Adrenal gland (tissue), 9 donors: ENCODE measurements at regions not wholly inside any gene's neighbourhood (a gene's known extent, or its start where the extent isn't known, plus 50 kb on each side); places are given as distances from the start of the nearest gene placed in this dataset.
"Not testable (repeated sequence)": the region's sequence is repeated elsewhere in the genome, so short reads cannot be mapped to it uniquely, and the experiment has no call there.

ENCODE experiments used
- DNase-seq, 7 donors: peaks; one replicate each; pipeline ENCODE4 v3.0.0-alpha.2; 2019 to 2020
- H3K27ac ChIP-seq, 5 donors: fragments of 200-600 bp; sonication (generic) in 4 of 5; 1 replicate in 3 of 5; 2 replicates in 2 of 5; pipeline versions ENCODE4 v1.5.1 to v1.8.0; 2016 to 2020; ENCODE audit warnings: mild to moderate bottlenecking in 1 of 5
- H3K27me3 ChIP-seq: fragments of 200-600 bp; 2 replicates; pipeline ENCODE4 v1.8.0; 2021
- H3K36me3 ChIP-seq, 2 donors: fragments of 200-600 bp; replicated peaks in 1 of 2; 1 replicate in 1 of 2; 2 replicates in 1 of 2; pipeline versions ENCODE4 v1.5.1 to v1.8.0; 2018 to 2022
- H3K4me1 ChIP-seq, 2 donors: fragments of 200-600 bp; replicated peaks in 1 of 2; 1 replicate in 1 of 2; 2 replicates in 1 of 2; pipeline versions ENCODE4 v1.5.1 to v1.8.0; 2018 to 2021
- H3K4me3 ChIP-seq, 4 donors: fragments of 200-600 bp; sonication (generic) in 3 of 4; one replicate each; pipeline ENCODE4 v1.5.1; 2016 to 2018
- H3K9me3 ChIP-seq, 3 donors: fragments of 200-600 bp; sonication (generic) in 1 of 3; replicated peaks in 1 of 3; 1 replicate in 2 of 3; 2 replicates in 1 of 3; pipeline versions ENCODE4 v1.5.1 to v1.8.0; 2016 to 2021
- POLR2A ChIP-seq, 2 donors: fragments of 450-650 bp; IDR thresholded peaks; one replicate each; pipeline ENCODE4 v1.6.1; 2017; ENCODE audit warnings: antibody characterized with exemption in 2 of 2, mild to moderate bottlenecking in 2 of 2, moderate library complexity in 1 of 2
- WGBS, 4 donors: extraction: QIAGEN DNeasy Blood & Tissue Kit in 2 of 4; methylation state at CpG; one replicate each; pipeline versions ENCODE4 v1.1.5 to v1.1.7; 2013 to 2017; 5-methylcytosine and 5-hydroxymethylcytosine counted together
- intact Hi-C, 2 donors: fragments of 100-400 bp; cut with DNase I; formaldehyde crosslinking; loops; one replicate each; pipeline versions ENCODE4 v1.14.1 to v1.15.0; 2022 to 2023
- TF ChIP-seq, protein P1 (sequence below), 6 experiments: fragments of 450-650 bp in 4 of 6; fragments of 200-600 bp in 2 of 6; sonication (generic) in 1 of 6; IDR thresholded peaks; 1 replicate in 5 of 6; 2 replicates in 1 of 6; pipeline versions ENCODE4 v1.5.1 to v1.8.0; 2016 to 2021; ENCODE audit warnings: antibody characterized with exemption in 6 of 6, mild to moderate bottlenecking in 2 of 6, moderate library complexity in 1 of 6
- donor health status: healthy with polysubstance abuse.
- donor health status: Bipolar disorder and iron deficiency.
- donor health status: DM: yes; HTN: yes; CAD: no.
- donor health status: DM: no; HTN: no; CAD: no.
- donor health status: DM: no; HTN: no; CAD: no.

DNA sequence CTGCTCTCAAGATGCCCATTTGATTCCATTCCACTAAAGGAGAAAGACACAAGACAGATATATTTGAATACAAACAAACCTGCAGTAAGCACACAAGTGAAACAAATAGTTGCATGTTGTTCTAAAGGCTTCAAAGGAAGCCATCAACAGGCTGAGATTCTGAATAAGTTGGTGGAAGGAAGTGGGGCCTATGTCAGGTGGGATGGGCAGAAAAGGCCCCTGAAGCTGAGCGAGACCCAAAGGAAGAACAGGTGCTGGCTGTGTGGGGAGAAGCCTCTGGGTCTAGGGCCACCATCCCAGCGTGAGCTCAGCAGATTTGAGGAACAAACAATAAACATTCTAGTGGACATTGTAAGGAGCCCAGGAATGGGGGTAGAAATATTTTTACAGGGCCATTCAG, 82.4 kb upstream of the PLAC8 start:
- no peaks in the 10 kb centered on the region for H3K27me3 ChIP-seq
- no peaks in the 10 kb centered on the region for H3K4me1 ChIP-seq
- DNase-seq, result no peak
- TF ChIP-seq, protein P1, sequence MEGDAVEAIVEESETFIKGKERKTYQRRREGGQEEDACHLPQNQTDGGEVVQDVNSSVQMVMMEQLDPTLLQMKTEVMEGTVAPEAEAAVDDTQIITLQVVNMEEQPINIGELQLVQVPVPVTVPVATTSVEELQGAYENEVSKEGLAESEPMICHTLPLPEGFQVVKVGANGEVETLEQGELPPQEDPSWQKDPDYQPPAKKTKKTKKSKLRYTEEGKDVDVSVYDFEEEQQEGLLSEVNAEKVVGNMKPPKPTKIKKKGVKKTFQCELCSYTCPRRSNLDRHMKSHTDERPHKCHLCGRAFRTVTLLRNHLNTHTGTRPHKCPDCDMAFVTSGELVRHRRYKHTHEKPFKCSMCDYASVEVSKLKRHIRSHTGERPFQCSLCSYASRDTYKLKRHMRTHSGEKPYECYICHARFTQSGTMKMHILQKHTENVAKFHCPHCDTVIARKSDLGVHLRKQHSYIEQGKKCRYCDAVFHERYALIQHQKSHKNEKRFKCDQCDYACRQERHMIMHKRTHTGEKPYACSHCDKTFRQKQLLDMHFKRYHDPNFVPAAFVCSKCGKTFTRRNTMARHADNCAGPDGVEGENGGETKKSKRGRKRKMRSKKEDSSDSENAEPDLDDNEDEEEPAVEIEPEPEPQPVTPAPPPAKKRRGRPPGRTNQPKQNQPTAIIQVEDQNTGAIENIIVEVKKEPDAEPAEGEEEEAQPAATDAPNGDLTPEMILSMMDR (IDR thresholded peaks at IDR 0.05), result no peak
- TF ChIP-seq POLR2A (IDR thresholded peaks at IDR 0.05), result no peak
- no peaks in the 10 kb centered on the region for H3K36me3 ChIP-seq
- H3K9me3 ChIP-seq, result no peaks in the 10 kb centered on the region
- no peak overlapping the region for H3K27ac ChIP-seq
- 80 to 92% (median 87%) methylated on average over 2 of the region's 2 CpGs for WGBS, 4 donors
- intact Hi-C loops, result no loop called here
- no peak overlapping the region for H3K4me3 ChIP-seq

DNA sequence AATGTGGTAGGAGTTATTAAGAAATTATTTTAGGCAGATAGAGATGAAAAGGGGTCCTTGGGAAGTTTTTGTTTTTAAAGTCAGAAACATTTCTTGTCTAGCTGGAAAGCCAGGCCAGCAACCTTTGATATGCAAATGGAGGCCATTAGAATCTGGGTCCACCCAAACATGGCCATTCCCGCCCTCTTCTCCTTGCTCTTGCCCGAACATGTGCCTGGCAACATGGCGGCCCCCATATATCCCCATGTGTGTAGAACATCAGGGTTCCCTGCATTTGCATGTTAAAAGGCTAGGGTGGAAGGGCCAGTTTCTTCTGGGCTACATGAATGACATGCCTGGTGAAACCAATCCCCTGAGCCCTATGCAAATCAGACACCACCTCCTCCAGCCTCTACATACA, 80.7 kb upstream of the PLAC8 start:
- H3K36me3 ChIP-seq, result no peaks in the 10 kb centered on the region

GRCh38 chr4:83194588-83194987, 80.1 kb upstream of the PLAC8 start:
- H3K27me3 ChIP-seq, intact Hi-C loops, H3K27ac ChIP-seq, H3K36me3 ChIP-seq, H3K4me1 ChIP-seq, H3K4me3 ChIP-seq, H3K9me3 ChIP-seq: not testable (repeated sequence)
- 65 to 74% (median 69%) methylated on average over 7 of the region's 7 CpGs for WGBS, 4 donors
- DNase-seq, result peak in 1 of 7 donors; percentile 18

More for the DNA sequence above, 80.7 kb upstream of the PLAC8 start:
- DNase-seq, result no peak
- intact Hi-C loops, result no loop called here
- Histone ChIP-seq H3K9me3 (no peaks in the 10 kb centered on the region), H3K27ac (no peak overlapping the region), H3K4me3 (no peak overlapping the region), H3K27me3 (no peaks in the 10 kb centered on the region), H3K4me1 (no peaks in the 10 kb centered on the region)
- no peak for TF ChIP-seq POLR2A (IDR thresholded peaks at IDR 0.05)
- TF ChIP-seq, protein P1 (IDR thresholded peaks at IDR 0.05), result no peak
- WGBS, 4 donors, result 91 to 98% (median 97%) methylated on average over 3 of the region's 3 CpGs

DNA sequence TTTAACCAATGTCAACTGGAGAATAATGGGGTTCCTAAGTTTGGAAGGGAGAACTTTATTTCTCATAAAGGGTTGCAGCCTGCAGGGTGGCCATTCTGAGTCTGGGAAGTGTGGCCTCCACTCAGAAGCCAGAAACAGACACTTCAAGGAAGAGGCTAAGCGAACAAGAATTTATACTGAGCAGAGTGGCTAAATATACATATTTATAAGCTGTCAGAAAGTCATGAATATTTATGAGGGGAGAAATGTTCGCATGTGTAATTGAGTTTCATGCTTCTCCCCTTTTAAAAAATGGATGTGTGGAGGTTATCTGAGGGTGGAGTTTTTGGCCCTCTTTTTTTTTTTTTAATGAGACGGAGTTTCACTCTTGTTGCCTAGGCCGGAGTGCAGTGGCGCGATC, 78.1 kb upstream of the PLAC8 start:
- Histone ChIP-seq H3K4me3 (no peak overlapping the region), H3K27ac (no peak overlapping the region), H3K4me1 (no peaks in the 10 kb centered on the region), H3K27me3 (no peaks in the 10 kb centered on the region), H3K9me3 (no peaks in the 10 kb centered on the region), H3K36me3 (no peaks in the 10 kb centered on the region)
- WGBS, 4 donors, result 92 to 98% (median 95%) methylated on average over 6 of the region's 6 CpGs
- intact Hi-C loops, result no loop called here
- no peak for TF ChIP-seq POLR2A (IDR thresholded peaks at IDR 0.05)
- TF ChIP-seq, protein P1 (IDR thresholded peaks at IDR 0.05), result no peak
- no peak for DNase-seq

DNA sequence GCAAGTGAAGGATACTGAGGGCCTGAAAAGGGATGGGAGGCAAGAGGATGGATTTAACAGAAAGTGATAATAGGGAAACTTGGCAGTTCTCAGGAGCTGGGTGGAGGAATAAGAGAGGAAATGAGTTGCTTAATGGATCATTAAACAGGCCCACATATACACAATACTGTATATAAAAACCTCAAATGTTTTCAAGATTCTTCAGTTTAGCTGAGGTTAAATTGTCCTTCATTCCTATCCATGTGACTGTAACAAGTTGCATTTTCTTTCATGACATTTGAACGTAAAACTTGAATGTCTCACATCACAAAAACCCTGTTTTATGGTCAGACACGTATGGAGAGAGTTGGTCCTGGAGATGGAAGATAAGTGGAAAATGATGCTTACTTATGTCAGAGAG, 76.5 kb upstream of the PLAC8 start:
- 85 to 91% (median 88%) methylated on average over 2 of the region's 2 CpGs for WGBS, 4 donors

More for the DNA sequence above, 76.5 kb upstream of the PLAC8 start:
- H3K36me3 ChIP-seq, result no peaks in the 10 kb centered on the region
- DNase-seq, result no peak
- no peak for TF ChIP-seq POLR2A (IDR thresholded peaks at IDR 0.05)
- TF ChIP-seq, protein P1 (IDR thresholded peaks at IDR 0.05), result no peak
- H3K9me3 ChIP-seq, result no peaks in the 10 kb centered on the region
- no peak overlapping the region for H3K4me3 ChIP-seq
- H3K27ac ChIP-seq, result no peak overlapping the region
- H3K4me1 ChIP-seq, result no peaks in the 10 kb centered on the region
- no peaks in the 10 kb centered on the region for H3K27me3 ChIP-seq
- intact Hi-C loops, result no loop called here
